ENCODE measurements at regions not wholly inside any gene's neighbourhood (a gene's known extent, or its start where the extent isn't known, plus 50 kb on each side); places are given as distances from the start of the nearest gene placed in this dataset.

GRCh38 chr2:22483036-22483435 is 901.9 kb upstream of the KLHL29 start:
- no peak overlapping the region for H3K4me3 ChIP-seq (replicated peaks in 1 of 2; ENCODE audit: low read depth in 1 of 2, low read length in 2 of 2)
- no peaks in the 10 kb centered on the region for H3K9me2 ChIP-seq (ENCODE audit: insufficient read depth)
- TF ChIP-seq ELF1 (IDR thresholded peaks at IDR 0.05; ENCODE audit: borderline replicate concordance, low read depth) (no peak), JUND (IDR thresholded peaks at IDR 0.05) (no peak), TCF7L2 (IDR thresholded peaks at IDR 0.05; ENCODE audit: borderline replicate concordance, extremely low read depth, insufficient read depth, insufficient read length) (no peak), ZBTB33 (IDR thresholded peaks at IDR 0.05; ENCODE audit: extremely low read depth, insufficient replicate concordance, low read length) (no peak), MAX (IDR thresholded peaks at IDR 0.05) (no peak), RAD21 (IDR thresholded peaks at IDR 0.05; ENCODE audit: low read depth) (no peak), POLR2A (IDR thresholded peaks at IDR 0.05; ENCODE audit: borderline replicate concordance, extremely low read depth, insufficient read depth, insufficient read length) (no peak), CEBPB (IDR thresholded peaks at IDR 0.05; ENCODE audit: low read depth) (no peak), CBX3 (IDR thresholded peaks at IDR 0.05; ENCODE audit: low read depth) (no peak), SRF (IDR thresholded peaks at IDR 0.05; ENCODE audit: low read depth) (no peak), ZFX (IDR thresholded peaks at IDR 0.05) (no peak), ZNF274 (IDR thresholded peaks at IDR 0.05; ENCODE audit: low read depth, low read length) (no peak), EZH2phosphoT487 (IDR thresholded peaks at IDR 0.05; ENCODE audit: borderline replicate concordance) (no peak), EGR1 (IDR thresholded peaks at IDR 0.05; ENCODE audit: low read depth) (no peak), CTCF (IDR thresholded peaks at IDR 0.05 in 2 of 3, conservative IDR thresholded peaks at IDR 0.05 in 1 of 3; ENCODE audit: borderline replicate concordance in 1 of 3, insufficient read depth in 1 of 3, low read depth in 2 of 3, low read length in 2 of 3) (no peak), SP1 (IDR thresholded peaks at IDR 0.05; ENCODE audit: low read depth) (no peak), REST (IDR thresholded peaks at IDR 0.05; ENCODE audit: low read depth) (no peak), ATF3 (IDR thresholded peaks at IDR 0.05) (no peak), YY1 (IDR thresholded peaks at IDR 0.05; ENCODE audit: extremely low read depth, insufficient replicate concordance, low read depth, low read length) (no peak), EZH2 (IDR thresholded peaks at IDR 0.05) (no peak)
- H3K4me2 ChIP-seq (ENCODE audit: low read length) = no peak overlapping the region
- H3K36me3 ChIP-seq (ENCODE audit: control insufficient read depth in 1 of 2, insufficient read depth in 2 of 2, low read length in 2 of 2) = no peaks in the 10 kb centered on the region
- no peaks in the 10 kb centered on the region for H4K20me1 ChIP-seq (ENCODE audit: insufficient read depth)
- RAD21 ChIA-PET (ENCODE audit: low non-redundant PET in 1 of 2, low total read pairs in 2 of 2, uncharacterized antibody in 2 of 2, unreplicated experiment in 2 of 2) = no interaction called here
- DNase-seq (ENCODE audit: low read depth, low spot score) (no peak), ATAC-seq (no peak)
- H3K4me1 ChIP-seq (ENCODE audit: control insufficient read depth in 1 of 2, insufficient read depth in 2 of 2, low read length in 2 of 2) = no peaks in the 10 kb centered on the region
- intact Hi-C loops (cut with micrococcal nuclease) = no loop called here
- H3K79me2 ChIP-seq (ENCODE audit: insufficient read depth, low read length) = no peaks in the 10 kb centered on the region
- H3K27ac ChIP-seq (ENCODE audit: low read depth, low read length) = no peak overlapping the region
- H3K9me3 ChIP-seq (ENCODE audit: control insufficient read depth in 1 of 2, insufficient read depth in 1 of 2, low read depth in 1 of 2, low read length in 2 of 2) = peaks cover 0 to 20% of the 10 kb centered on the region in 2 experiments; a peak in 2 of 4 replicates
- H3K9ac ChIP-seq (ENCODE audit: low read length) = no peak overlapping the region
- POLR2A ChIA-PET = no interaction called here
- no peak overlapping the region for H2AFZ ChIP-seq (ENCODE audit: low read depth, low read length, poor library complexity, severe bottlenecking)
- no peaks in the 10 kb centered on the region for H3K27me3 ChIP-seq (ENCODE audit: insufficient read depth, low read length)
- no TSS peak for BruUV-seq (replicated peaks)
- CTCF ChIA-PET = no interaction called here
